HL-60 (cell line): ENCODE measurements at regions not wholly inside any gene's neighbourhood (a gene's known extent, or its start where the extent isn't known, plus 50 kb on each side); places are given as distances from the start of the nearest gene placed in this dataset.

ENCODE experiments used
- DNase-seq, 2 experiments: peaks; one replicate each; pipeline ENCODE4 v3.0.0-alpha.2; 2010 to 2020; ENCODE audit warnings: low read depth in 1 of 2, low spot score in 1 of 2
- H3K27ac ChIP-seq: fragments of 250-450 bp; sonication (Bioruptor Pico); replicated peaks from 2 replicates; pipeline ENCODE4 v1.5.1; 2020; ENCODE audit warnings: mild to moderate bottlenecking, moderate library complexity
- H3K27me3 ChIP-seq: fragments of 250-450 bp; sonication (Bioruptor Pico); 2 replicates; pipeline ENCODE4 v1.5.1; 2021; ENCODE audit warnings: mild to moderate bottlenecking, moderate library complexity; ENCODE audit not compliant: insufficient read depth, poor library complexity, severe bottlenecking
- H3K4me3 ChIP-seq: replicated peaks from 2 replicates; pipeline ENCODE4 v1.5.1; 2011; ENCODE audit warnings: mild to moderate bottlenecking, control low read depth, low read length; ENCODE audit not compliant: insufficient read depth
- CTCF ChIP-seq: IDR thresholded peaks from one replicate; pipeline ENCODE4 v1.5.1; 2011; ENCODE audit warnings: low read length, control low read depth, inconsistent platforms; ENCODE audit not compliant: insufficient read depth
- GABPA ChIP-seq: IDR thresholded peaks from 2 replicates; pipeline ENCODE4 v1.6.1; 2012; ENCODE audit warnings: low read depth
- POLR2AphosphoS5 ChIP-seq: IDR thresholded peaks from 2 replicates; pipeline ENCODE4 v1.6.1; 2012; ENCODE audit warnings: low read depth
- REST ChIP-seq: IDR thresholded peaks from 2 replicates; pipeline ENCODE4 v1.6.1; 2012; ENCODE audit warnings: low read depth; ENCODE audit not compliant: insufficient replicate concordance
- SPI1 ChIP-seq: IDR thresholded peaks from 2 replicates; pipeline ENCODE4 v1.6.1; 2012; ENCODE audit warnings: low read depth, mild to moderate bottlenecking, borderline replicate concordance

- Histone ChIP-seq H3K27ac (no peak overlapping the region), H3K4me3 (no peak overlapping the region), H3K27me3 (no peaks in the 10 kb centered on the region)
- TF ChIP-seq POLR2AphosphoS5 (no peak), REST (no peak), GABPA (no peak)
- DNase-seq: no peak
Observed at GRCh38 chrX:38902972-38903492, 101.8 kb downstream of the MID1IP1 start.

- Histone ChIP-seq H3K27me3 (no peaks in the 10 kb centered on the region), H3K4me3 (no peak overlapping the region), H3K27ac (no peak overlapping the region)
- DNase-seq: no peak
- no peak for TF ChIP-seq POLR2AphosphoS5
- TF ChIP-seq SPI1: no peak
- no peak for TF ChIP-seq GABPA
- TF ChIP-seq CTCF: no peak
- TF ChIP-seq REST: no peak
Observed at GRCh38 chrX:38916801-38917200, 115.5 kb downstream of the MID1IP1 start.

GRCh38 chrX:38917954-38918353, 116.7 kb downstream of the MID1IP1 start:
- TF ChIP-seq CTCF: no peak
- DNase-seq: no peak

GRCh38 chrX:38919202-38919601, 117.9 kb downstream of the MID1IP1 start:
- no peak overlapping the region for H3K4me3 ChIP-seq
- no peak for DNase-seq

More at GRCh38 chrX:38917954-38918353, 116.7 kb downstream of the MID1IP1 start:
- H3K27me3 ChIP-seq: no peaks in the 10 kb centered on the region
- H3K27ac ChIP-seq: no peak overlapping the region
- H3K4me3 ChIP-seq: no peak overlapping the region

More at GRCh38 chrX:38919202-38919601, 117.9 kb downstream of the MID1IP1 start:
- Histone ChIP-seq H3K27me3 (no peaks in the 10 kb centered on the region), H3K27ac (no peak overlapping the region)
- no peak for TF ChIP-seq CTCF
- no peak for TF ChIP-seq GABPA
- TF ChIP-seq SPI1: no peak
- no peak for TF ChIP-seq POLR2AphosphoS5
- no peak for TF ChIP-seq REST
